ENCODE measurements at regions not wholly inside any gene's neighbourhood (a gene's known extent, or its start where the extent isn't known, plus 50 kb on each side); places are given as distances from the start of the nearest gene placed in this dataset.

DNA sequence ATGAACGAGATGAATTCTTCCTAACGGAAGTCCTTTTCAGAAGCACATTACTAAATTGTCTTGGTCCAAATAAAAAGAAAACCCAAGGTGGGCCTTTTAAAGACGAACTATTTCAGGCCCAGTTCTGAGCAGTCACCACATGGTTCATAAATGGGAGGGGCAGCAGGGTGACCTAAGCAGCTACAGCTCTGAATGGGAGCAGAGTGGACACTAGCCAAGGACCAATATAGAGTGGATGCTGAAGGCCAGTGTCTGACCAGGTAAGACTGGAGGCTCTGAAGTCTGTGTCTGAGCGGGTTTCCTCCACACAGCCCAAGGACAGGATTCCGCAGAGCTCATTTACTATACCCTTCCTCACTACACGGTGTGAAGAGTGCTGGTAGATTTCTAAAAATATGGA lies 159.1 kb downstream of the TMEM26 start:
- dilution Hi-C loops (cut with MboI; ENCODE audit: extremely low pct_ligation_motif_present, low sequenced_read_pairs): no loop called here
- FAIRE-seq: no peak
- no peaks in the 10 kb centered on the region for H3K4me1 ChIP-seq (ENCODE audit: control insufficient read depth, extremely low read depth, insufficient read depth, low read length)
- no peak overlapping the region for H2AFZ ChIP-seq (ENCODE audit: control insufficient read depth, low read length)
- no peak for DNase-seq (ENCODE audit: low read depth, low spot score)
- no peaks in the 10 kb centered on the region for H4K20me1 ChIP-seq (ENCODE audit: control insufficient read depth, extremely low read depth, insufficient read depth, low read length)
- no peak overlapping the region for H3K9ac ChIP-seq (ENCODE audit: control insufficient read depth, extremely low read depth, insufficient read depth, low read length)
- no peaks in the 10 kb centered on the region for H3K27me3 ChIP-seq (ENCODE audit: control insufficient read depth, extremely low read depth, insufficient read depth, low read length)
- H3K4me3 ChIP-seq (ENCODE audit: control insufficient read depth in 2 of 3, extremely low read depth in 1 of 3, insufficient read depth in 2 of 3, low read depth in 1 of 3, low read length in 3 of 3): no peak overlapping the region
- H3K9me3 ChIP-seq (ENCODE audit: control insufficient read depth, low read depth, low read length): no peaks in the 10 kb centered on the region
- no peaks in the 10 kb centered on the region for H3K9me1 ChIP-seq (ENCODE audit: control insufficient read depth, extremely low read depth, insufficient read depth, low read length)
- TF ChIP-seq EZH2 (IDR thresholded peaks at IDR 0.05; ENCODE audit: low read length): no peak
- TF ChIP-seq, protein P1, sequence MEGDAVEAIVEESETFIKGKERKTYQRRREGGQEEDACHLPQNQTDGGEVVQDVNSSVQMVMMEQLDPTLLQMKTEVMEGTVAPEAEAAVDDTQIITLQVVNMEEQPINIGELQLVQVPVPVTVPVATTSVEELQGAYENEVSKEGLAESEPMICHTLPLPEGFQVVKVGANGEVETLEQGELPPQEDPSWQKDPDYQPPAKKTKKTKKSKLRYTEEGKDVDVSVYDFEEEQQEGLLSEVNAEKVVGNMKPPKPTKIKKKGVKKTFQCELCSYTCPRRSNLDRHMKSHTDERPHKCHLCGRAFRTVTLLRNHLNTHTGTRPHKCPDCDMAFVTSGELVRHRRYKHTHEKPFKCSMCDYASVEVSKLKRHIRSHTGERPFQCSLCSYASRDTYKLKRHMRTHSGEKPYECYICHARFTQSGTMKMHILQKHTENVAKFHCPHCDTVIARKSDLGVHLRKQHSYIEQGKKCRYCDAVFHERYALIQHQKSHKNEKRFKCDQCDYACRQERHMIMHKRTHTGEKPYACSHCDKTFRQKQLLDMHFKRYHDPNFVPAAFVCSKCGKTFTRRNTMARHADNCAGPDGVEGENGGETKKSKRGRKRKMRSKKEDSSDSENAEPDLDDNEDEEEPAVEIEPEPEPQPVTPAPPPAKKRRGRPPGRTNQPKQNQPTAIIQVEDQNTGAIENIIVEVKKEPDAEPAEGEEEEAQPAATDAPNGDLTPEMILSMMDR (optimal IDR thresholded peaks at IDR 0.05 in 1 of 3, IDR thresholded peaks at IDR 0.05 in 1 of 3, conservative IDR thresholded peaks at IDR 0.05 in 1 of 3; ENCODE audit: extremely low read depth in 1 of 3, insufficient read depth in 2 of 3, low read length in 3 of 3): no peak
- no peaks in the 10 kb centered on the region for H3K36me3 ChIP-seq (ENCODE audit: control insufficient read depth in 2 of 2, extremely low read depth in 1 of 2, insufficient read depth in 2 of 2, low read length in 2 of 2)
- no peak overlapping the region for H3K27ac ChIP-seq (ENCODE audit: control insufficient read depth, insufficient read depth, low read length)
- no peak overlapping the region for H3K4me2 ChIP-seq (ENCODE audit: control insufficient read depth, extremely low read depth, insufficient read depth, low read depth, low read length)
- no peaks in the 10 kb centered on the region for H3K79me2 ChIP-seq (ENCODE audit: control insufficient read depth, insufficient read depth, low read length)

DNA sequence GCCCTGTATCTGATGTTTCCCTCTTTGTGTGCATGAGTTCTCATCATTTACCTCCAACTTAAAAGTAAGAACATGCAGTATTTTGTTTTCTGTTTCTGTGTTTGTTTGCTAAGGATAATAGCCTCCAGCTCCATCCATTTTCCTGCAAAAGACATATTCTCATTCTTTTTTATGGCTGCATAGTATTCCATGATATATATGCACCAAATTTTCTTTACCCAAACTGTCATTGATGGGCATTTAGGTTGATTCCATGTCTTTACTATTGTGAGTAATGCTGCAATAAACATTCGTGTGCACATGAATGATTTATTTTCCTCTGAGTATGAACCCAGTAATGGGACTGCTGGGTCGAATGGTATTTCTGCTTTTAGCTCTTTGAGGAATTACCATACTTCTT lies 163.4 kb downstream of the TMEM26 start:
- H3K9me3 ChIP-seq (ENCODE audit: control insufficient read depth, low read depth, low read length): no peaks in the 10 kb centered on the region
- H4K20me1 ChIP-seq (ENCODE audit: control insufficient read depth, extremely low read depth, insufficient read depth, low read length): no peaks in the 10 kb centered on the region
- no peaks in the 10 kb centered on the region for H3K9me1 ChIP-seq (ENCODE audit: control insufficient read depth, extremely low read depth, insufficient read depth, low read length)
- FAIRE-seq (no peak), DNase-seq (ENCODE audit: low read depth, low spot score) (no peak)
- no peaks in the 10 kb centered on the region for H3K4me1 ChIP-seq (ENCODE audit: control insufficient read depth, extremely low read depth, insufficient read depth, low read length)
- H3K9ac ChIP-seq (ENCODE audit: control insufficient read depth, extremely low read depth, insufficient read depth, low read length): no peak overlapping the region
- no peak overlapping the region for H3K4me3 ChIP-seq (ENCODE audit: control insufficient read depth in 2 of 3, extremely low read depth in 1 of 3, insufficient read depth in 2 of 3, low read depth in 1 of 3, low read length in 3 of 3)
- no peaks in the 10 kb centered on the region for H3K36me3 ChIP-seq (ENCODE audit: control insufficient read depth in 2 of 2, extremely low read depth in 1 of 2, insufficient read depth in 2 of 2, low read length in 2 of 2)
- TF ChIP-seq EZH2 (IDR thresholded peaks at IDR 0.05; ENCODE audit: low read length): no peak
- TF ChIP-seq, protein P1 (optimal IDR thresholded peaks at IDR 0.05 in 1 of 3, IDR thresholded peaks at IDR 0.05 in 1 of 3, conservative IDR thresholded peaks at IDR 0.05 in 1 of 3; ENCODE audit: extremely low read depth in 1 of 3, insufficient read depth in 2 of 3, low read length in 3 of 3): no peak
- H3K4me2 ChIP-seq (ENCODE audit: control insufficient read depth, extremely low read depth, insufficient read depth, low read depth, low read length): no peak overlapping the region
- H3K79me2 ChIP-seq (ENCODE audit: control insufficient read depth, insufficient read depth, low read length): no peaks in the 10 kb centered on the region
- no peaks in the 10 kb centered on the region for H3K27me3 ChIP-seq (ENCODE audit: control insufficient read depth, extremely low read depth, insufficient read depth, low read length)
- no peak overlapping the region for H2AFZ ChIP-seq (ENCODE audit: control insufficient read depth, low read length)
- dilution Hi-C loops (cut with MboI; ENCODE audit: extremely low pct_ligation_motif_present, low sequenced_read_pairs): no loop called here
- no peak overlapping the region for H3K27ac ChIP-seq (ENCODE audit: control insufficient read depth, insufficient read depth, low read length)

Data from keratinocyte (primary cell).